Natural killer cell (primary cell): ENCODE measurements at regions not wholly inside any gene's neighbourhood (a gene's known extent, or its start where the extent isn't known, plus 50 kb on each side); places are given as distances from the start of the nearest gene placed in this dataset.

ENCODE experiments used
- ATAC-seq, 3 donors: fragments of 150-1000 bp in 2 of 3; fragments of 200-7000 bp in 1 of 3; cut with Tn5 transposase; 1 replicate in 1 of 3; 2 replicates in 2 of 3; pipeline ENCODE4 v1.10.0; 2021; ENCODE audit warnings: mild to moderate bottlenecking in 2 of 3, moderate library complexity in 2 of 3
- DNase-seq, 2 donors: peaks; one replicate each; pipeline versions ENCODE4 v3.0.0 to v3.0.0-alpha.2; 2013 to 2021; ENCODE audit warnings: mixed read lengths in 1 of 2
- H3K27ac ChIP-seq: one replicate; pipeline ENCODE4 v1.5.1; 2013; ENCODE audit warnings: mild to moderate bottlenecking, low read length
- H3K27me3 ChIP-seq: one replicate; pipeline ENCODE4 v1.6.1; 2013; ENCODE audit warnings: low read length; ENCODE audit not compliant: control insufficient read depth, insufficient read depth
- H3K36me3 ChIP-seq: one replicate; pipeline ENCODE4 v1.6.1; 2013; ENCODE audit warnings: low read length; ENCODE audit not compliant: control insufficient read depth, insufficient read depth
- H3K4me1 ChIP-seq: one replicate; pipeline ENCODE4 v1.6.1; 2013; ENCODE audit warnings: low read length; ENCODE audit not compliant: control insufficient read depth, insufficient read depth
- H3K4me3 ChIP-seq: one replicate; pipeline ENCODE4 v1.5.1; 2013; ENCODE audit warnings: low read length
- H3K9me3 ChIP-seq: one replicate; pipeline ENCODE4 v1.6.1; 2013; ENCODE audit warnings: low read length; ENCODE audit not compliant: control insufficient read depth, insufficient read depth
- H3K27ac Mint-ChIP-seq, 2 donors: one replicate each; pipeline ENCODE4 v1.8.0; 2022; ENCODE audit warnings: mild to moderate bottlenecking in 2 of 2, mixed read lengths in 2 of 2, moderate library complexity in 1 of 2
- H3K27me3 Mint-ChIP-seq, 2 donors: one replicate each; pipeline ENCODE4 v1.8.0; 2022; ENCODE audit warnings: low read depth in 2 of 2, mixed read lengths in 2 of 2
- H3K36me3 Mint-ChIP-seq: one replicate; pipeline ENCODE4 v1.8.0; 2022; ENCODE audit warnings: mixed read lengths
- H3K4me1 Mint-ChIP-seq, 2 donors: one replicate each; pipeline ENCODE4 v1.8.0; 2022; ENCODE audit warnings: mixed read lengths in 2 of 2
- H3K4me3 Mint-ChIP-seq: one replicate; pipeline ENCODE4 v1.8.0; 2022; ENCODE audit warnings: mild to moderate bottlenecking, moderate library complexity, mixed read lengths
- H3K9me3 Mint-ChIP-seq, 2 donors: one replicate each; pipeline ENCODE4 v1.8.0; 2022; ENCODE audit warnings: mixed read lengths in 2 of 2
- whole genome bisulfite sequencing: methylation state at CpG from one replicate; pipeline ENCODE4 v1.1.7; 2013; ENCODE audit warnings: missing lambda C conversion rate; ENCODE audit not compliant: insufficient coverage; 5-methylcytosine and 5-hydroxymethylcytosine counted together
- intact Hi-C: fragments of 100-400 bp; cut with micrococcal nuclease; formaldehyde crosslinking; loops from one replicate; pipeline ENCODE4 v1.14.2; 2022
- TF ChIP-seq, protein P1 (sequence below): fragments of 200-600 bp; IDR thresholded peaks from one replicate; pipeline ENCODE4 v1.8.0; 2022; ENCODE audit warnings: antibody characterized with exemption

GRCh38 chr4:115515772-115516171 is 402.4 kb upstream of the NDST4 start:
- Histone ChIP-seq H3K27ac (no peak overlapping the region), H3K36me3 (no peaks in the 10 kb centered on the region), H3K27me3 (no peaks in the 10 kb centered on the region), H3K9me3 (no peaks in the 10 kb centered on the region), H3K4me1 (no peaks in the 10 kb centered on the region), H3K4me3 (no peak overlapping the region)
- no peaks in the 10 kb centered on the region for H3K4me1 Mint-ChIP-seq
- no peak overlapping the region for H3K27ac Mint-ChIP-seq
- WGBS: 36% methylated on average over 2 of the region's 2 CpGs
- DNase-seq (no peak), ATAC-seq (no peak)
- no peaks in the 10 kb centered on the region for H3K27me3 Mint-ChIP-seq
- H3K9me3 Mint-ChIP-seq: peaks cover 2 to 3% of the 10 kb centered on the region in 2 donors
- no peaks in the 10 kb centered on the region for H3K36me3 Mint-ChIP-seq
- intact Hi-C loops: no loop called here
- TF ChIP-seq, protein P1, sequence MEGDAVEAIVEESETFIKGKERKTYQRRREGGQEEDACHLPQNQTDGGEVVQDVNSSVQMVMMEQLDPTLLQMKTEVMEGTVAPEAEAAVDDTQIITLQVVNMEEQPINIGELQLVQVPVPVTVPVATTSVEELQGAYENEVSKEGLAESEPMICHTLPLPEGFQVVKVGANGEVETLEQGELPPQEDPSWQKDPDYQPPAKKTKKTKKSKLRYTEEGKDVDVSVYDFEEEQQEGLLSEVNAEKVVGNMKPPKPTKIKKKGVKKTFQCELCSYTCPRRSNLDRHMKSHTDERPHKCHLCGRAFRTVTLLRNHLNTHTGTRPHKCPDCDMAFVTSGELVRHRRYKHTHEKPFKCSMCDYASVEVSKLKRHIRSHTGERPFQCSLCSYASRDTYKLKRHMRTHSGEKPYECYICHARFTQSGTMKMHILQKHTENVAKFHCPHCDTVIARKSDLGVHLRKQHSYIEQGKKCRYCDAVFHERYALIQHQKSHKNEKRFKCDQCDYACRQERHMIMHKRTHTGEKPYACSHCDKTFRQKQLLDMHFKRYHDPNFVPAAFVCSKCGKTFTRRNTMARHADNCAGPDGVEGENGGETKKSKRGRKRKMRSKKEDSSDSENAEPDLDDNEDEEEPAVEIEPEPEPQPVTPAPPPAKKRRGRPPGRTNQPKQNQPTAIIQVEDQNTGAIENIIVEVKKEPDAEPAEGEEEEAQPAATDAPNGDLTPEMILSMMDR: no peak
- no peak overlapping the region for H3K4me3 Mint-ChIP-seq

DNA sequence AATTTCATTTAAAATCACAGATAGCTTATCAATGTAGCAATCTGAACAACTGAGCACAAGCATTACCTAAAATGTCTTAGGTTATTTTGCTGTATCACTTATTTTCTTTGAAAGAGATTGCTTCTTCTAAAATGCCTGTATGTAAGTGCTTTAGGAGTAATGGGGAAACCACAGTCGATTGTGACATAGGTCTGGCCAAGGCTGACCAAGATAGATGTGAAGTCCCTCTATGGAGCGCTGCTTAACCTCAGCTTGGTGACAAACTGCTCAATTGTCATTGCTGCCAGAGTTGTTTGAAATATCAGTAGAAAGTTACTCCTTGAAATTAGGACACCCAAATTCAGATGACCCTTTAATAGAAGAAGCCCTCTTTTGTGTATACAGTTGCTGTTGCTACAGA is 401.9 kb upstream of the NDST4 start:
- WGBS: 70% methylated on average over 2 of the region's 2 CpGs
- Histone ChIP-seq H3K4me3 (no peak overlapping the region), H3K27me3 (no peaks in the 10 kb centered on the region), H3K4me1 (no peaks in the 10 kb centered on the region), H3K27ac (no peak overlapping the region), H3K36me3 (no peaks in the 10 kb centered on the region), H3K9me3 (no peaks in the 10 kb centered on the region)
- TF ChIP-seq, protein P1: no peak
- Mint-ChIP-seq H3K36me3 (no peaks in the 10 kb centered on the region), H3K9me3 (peaks cover 2 to 3% of the 10 kb centered on the region in 2 donors), H3K4me1 (no peaks in the 10 kb centered on the region), H3K27ac (no peak overlapping the region), H3K4me3 (no peak overlapping the region), H3K27me3 (no peaks in the 10 kb centered on the region)
- intact Hi-C loops: no loop called here
- no peak for ATAC-seq
- DNase-seq: no peak

GRCh38 chr4:115514675-115515074 is 401.3 kb upstream of the NDST4 start:
- H3K9me3 Mint-ChIP-seq: peaks cover 2 to 3% of the 10 kb centered on the region in 2 donors
- H3K36me3 Mint-ChIP-seq: no peaks in the 10 kb centered on the region
- 94% methylated on average over 1 of the region's 1 CpG for WGBS

GRCh38 chr4:115505326-115505725 is 391.9 kb upstream of the NDST4 start:
- Mint-ChIP-seq H3K27me3 (no peaks in the 10 kb centered on the region), H3K27ac (no peak overlapping the region), H3K36me3 (no peaks in the 10 kb centered on the region), H3K9me3 (peaks cover 6 to 9% of the 10 kb centered on the region in 2 donors), H3K4me1 (no peaks in the 10 kb centered on the region), H3K4me3 (no peak overlapping the region)
- Histone ChIP-seq H3K4me1 (no peaks in the 10 kb centered on the region), H3K9me3 (no peaks in the 10 kb centered on the region), H3K4me3 (no peak overlapping the region), H3K36me3 (no peaks in the 10 kb centered on the region), H3K27ac (no peak overlapping the region), H3K27me3 (no peaks in the 10 kb centered on the region)
- no peak for DNase-seq
- TF ChIP-seq, protein P1: no peak
- no CpG with 5 or more reads among the region's 1 CpG for WGBS
- intact Hi-C loops: no loop called here
- ATAC-seq: no peak

More at GRCh38 chr4:115514675-115515074, 401.3 kb upstream of the NDST4 start:
- no peaks in the 10 kb centered on the region for H3K9me3 ChIP-seq
- H3K27me3 ChIP-seq: no peaks in the 10 kb centered on the region
- intact Hi-C loops: no loop called here
- no peak for ATAC-seq
- TF ChIP-seq, protein P1: no peak
- H3K4me3 ChIP-seq: no peak overlapping the region
- no peak overlapping the region for H3K27ac Mint-ChIP-seq
- no peak overlapping the region for H3K27ac ChIP-seq
- no peaks in the 10 kb centered on the region for H3K4me1 Mint-ChIP-seq
- H3K4me1 ChIP-seq: no peaks in the 10 kb centered on the region
- H3K27me3 Mint-ChIP-seq: no peaks in the 10 kb centered on the region
- DNase-seq: no peak
- H3K36me3 ChIP-seq: no peaks in the 10 kb centered on the region
- H3K4me3 Mint-ChIP-seq: no peak overlapping the region
